C4-2B (cell line): ENCODE measurements at regions not wholly inside any gene's neighbourhood (a gene's known extent, or its start where the extent isn't known, plus 50 kb on each side); places are given as distances from the start of the nearest gene placed in this dataset.

Source experiments
- H3K27ac ChIP-seq: fragments of 450-650 bp; 2 replicates; pipeline ENCODE4 v1.5.1; 2017
- ZFX ChIP-seq: fragments of 450-650 bp; IDR thresholded peaks from 2 replicates; pipeline ENCODE4 v1.6.1; 2017
- TF ChIP-seq, protein P1 (sequence below): fragments of 450-650 bp; conservative IDR thresholded peaks from 2 replicates; pipeline ENCODE4 v1.5.1; 2017; ENCODE audit warnings: mild to moderate bottlenecking

- H3K27ac ChIP-seq: no peak overlapping the region
- TF ChIP-seq, protein P1, sequence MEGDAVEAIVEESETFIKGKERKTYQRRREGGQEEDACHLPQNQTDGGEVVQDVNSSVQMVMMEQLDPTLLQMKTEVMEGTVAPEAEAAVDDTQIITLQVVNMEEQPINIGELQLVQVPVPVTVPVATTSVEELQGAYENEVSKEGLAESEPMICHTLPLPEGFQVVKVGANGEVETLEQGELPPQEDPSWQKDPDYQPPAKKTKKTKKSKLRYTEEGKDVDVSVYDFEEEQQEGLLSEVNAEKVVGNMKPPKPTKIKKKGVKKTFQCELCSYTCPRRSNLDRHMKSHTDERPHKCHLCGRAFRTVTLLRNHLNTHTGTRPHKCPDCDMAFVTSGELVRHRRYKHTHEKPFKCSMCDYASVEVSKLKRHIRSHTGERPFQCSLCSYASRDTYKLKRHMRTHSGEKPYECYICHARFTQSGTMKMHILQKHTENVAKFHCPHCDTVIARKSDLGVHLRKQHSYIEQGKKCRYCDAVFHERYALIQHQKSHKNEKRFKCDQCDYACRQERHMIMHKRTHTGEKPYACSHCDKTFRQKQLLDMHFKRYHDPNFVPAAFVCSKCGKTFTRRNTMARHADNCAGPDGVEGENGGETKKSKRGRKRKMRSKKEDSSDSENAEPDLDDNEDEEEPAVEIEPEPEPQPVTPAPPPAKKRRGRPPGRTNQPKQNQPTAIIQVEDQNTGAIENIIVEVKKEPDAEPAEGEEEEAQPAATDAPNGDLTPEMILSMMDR: no peak
- TF ChIP-seq ZFX: no peak
Observed at GRCh38 chr22:48513929-48514328, 1313.7 kb downstream of the BRD1 start.

- H3K27ac ChIP-seq: no peak overlapping the region
Observed at GRCh38 chr22:48513446-48513845, 1314.2 kb downstream of the BRD1 start.

DNA sequence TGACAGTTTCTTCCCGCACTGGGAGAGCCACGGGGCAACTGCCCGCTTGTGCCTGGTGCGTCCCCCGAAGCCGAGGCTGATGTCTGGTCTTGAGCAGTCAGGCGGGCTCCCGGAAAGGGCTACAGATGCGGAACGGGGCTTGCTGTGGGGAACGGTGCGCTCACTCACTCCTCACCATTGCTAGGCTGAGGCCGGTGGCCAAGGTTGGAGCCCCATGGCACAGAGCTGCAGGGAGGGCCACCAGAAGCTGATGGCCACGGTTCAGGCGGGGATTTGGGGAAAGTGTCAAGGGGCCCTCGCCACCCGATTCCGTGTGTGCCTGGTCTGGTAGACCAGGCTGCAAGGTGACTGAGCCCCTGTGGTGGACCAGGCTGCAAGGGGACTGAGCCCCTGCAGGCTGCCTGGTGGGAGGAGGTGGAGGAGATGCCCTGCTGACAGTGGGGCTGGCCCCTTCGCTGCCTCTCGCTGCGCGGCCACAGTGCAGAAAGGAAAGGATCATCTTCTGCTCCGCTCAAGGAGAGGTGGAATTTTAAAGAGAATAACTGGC, 1315.8 kb downstream of the BRD1 start:
- no peak overlapping the region for H3K27ac ChIP-seq
- TF ChIP-seq ZFX: no peak
- TF ChIP-seq, protein P1: no peak

More at GRCh38 chr22:48513446-48513845, 1314.2 kb downstream of the BRD1 start:
- TF ChIP-seq, protein P1: no peak
- TF ChIP-seq ZFX: no peak

DNA sequence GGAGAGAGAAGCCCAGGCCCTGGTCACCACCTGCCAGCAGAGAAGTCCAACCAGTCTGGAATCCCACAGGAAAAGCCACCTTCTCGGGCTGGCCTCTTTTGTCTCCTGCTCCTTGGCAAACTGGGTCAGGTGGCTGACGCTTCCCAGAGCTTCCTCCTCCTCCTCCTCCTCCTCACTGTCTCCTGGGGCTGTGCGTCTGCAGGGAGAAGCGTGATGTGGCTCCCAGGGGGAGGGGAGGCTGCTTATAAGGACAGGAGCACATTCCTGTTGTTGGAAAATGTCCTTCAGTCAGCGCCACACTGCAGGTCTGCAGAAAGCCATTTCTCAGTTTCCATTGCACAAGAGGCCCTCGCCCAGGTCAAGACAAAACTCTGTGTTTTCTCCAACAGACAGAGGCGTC, 1316.5 kb downstream of the BRD1 start:
- no peak overlapping the region for H3K27ac ChIP-seq
- TF ChIP-seq, protein P1: no peak
- no peak for TF ChIP-seq ZFX

DNA sequence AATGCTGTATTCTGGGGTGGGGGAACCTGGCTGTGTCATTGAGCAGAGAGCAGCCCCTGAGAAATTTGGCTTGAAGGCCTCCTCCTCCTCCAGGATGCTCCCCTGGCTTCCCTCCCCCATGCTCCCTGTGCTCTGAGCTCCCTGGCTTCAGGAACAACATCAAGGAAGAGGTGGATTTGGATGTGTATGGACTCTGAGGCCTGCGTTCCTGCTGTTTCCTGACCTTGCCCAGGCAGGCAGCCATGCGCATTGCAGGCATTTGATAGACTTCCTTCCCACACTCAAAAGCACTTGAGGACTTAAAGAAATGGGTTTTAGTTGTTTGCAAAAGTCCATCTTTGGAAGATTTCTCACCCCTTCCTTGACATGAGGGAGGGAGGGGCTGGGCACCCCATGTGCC, 1317.1 kb downstream of the BRD1 start:
- no peak for TF ChIP-seq ZFX
- TF ChIP-seq, protein P1: no peak

GRCh38 chr22:48507595-48508350, 1319.9 kb downstream of the BRD1 start:
- no peak overlapping the region for H3K27ac ChIP-seq
- no peak for TF ChIP-seq ZFX
- TF ChIP-seq, protein P1: no peak

More for the DNA sequence above, 1317.1 kb downstream of the BRD1 start:
- H3K27ac ChIP-seq: no peak overlapping the region

- TF ChIP-seq ZFX: no peak
- TF ChIP-seq, protein P1: no peak
- H3K27ac ChIP-seq: no peak overlapping the region
Observed at GRCh38 chr22:48507171-48507570, 1320.5 kb downstream of the BRD1 start.
